PFSK-1 (cell line): ENCODE measurements at regions not wholly inside any gene's neighbourhood (a gene's known extent, or its start where the extent isn't known, plus 50 kb on each side); places are given as distances from the start of the nearest gene placed in this dataset.

ENCODE experiments used
- FOXP2 ChIP-seq: optimal IDR thresholded peaks from 2 replicates; pipeline ENCODE3; 2011; ENCODE audit warnings: borderline replicate concordance, control low read depth, inconsistent platforms; ENCODE audit not compliant: insufficient read depth; ENCODE audit errors: extremely low read length, extremely low read depth
- POLR2AphosphoS5 ChIP-seq: IDR thresholded peaks from 2 replicates; pipeline ENCODE4 v1.6.1; 2012; ENCODE audit warnings: low read depth, mild to moderate bottlenecking, control low read depth, low read length, moderate library complexity
- REST ChIP-seq, 2 experiments: IDR thresholded peaks; 2 replicates each; pipeline versions ENCODE4 v1.6.1 to v1.8.0; 2011 to 2012; ENCODE audit warnings: low read depth in 2 of 2, low read length in 2 of 2, control low read depth in 1 of 2, inconsistent platforms in 1 of 2, mild to moderate bottlenecking in 1 of 2, moderate library complexity in 1 of 2; ENCODE audit not compliant: insufficient read depth in 1 of 2
- SIN3A ChIP-seq: IDR thresholded peaks from 2 replicates; pipeline ENCODE4 v1.6.1; 2012; ENCODE audit warnings: mild to moderate bottlenecking, low read length, moderate library complexity, borderline replicate concordance; ENCODE audit not compliant: insufficient read depth
- TAF1 ChIP-seq: IDR thresholded peaks from 2 replicates; pipeline ENCODE4 v1.6.1; 2012; ENCODE audit warnings: low read length, control low read depth, borderline replicate concordance; ENCODE audit not compliant: insufficient read depth

GRCh38 chr5:163951069-163951468 lies 445.6 kb downstream of the MAT2B start:
- TF ChIP-seq TAF1 (no peak), POLR2AphosphoS5 (no peak)

GRCh38 chr5:163953901-163954300 lies 448.5 kb downstream of the MAT2B start:
- TF ChIP-seq REST (IDR thresholded peaks at IDR 0.05; ENCODE audit: insufficient read depth in 1 of 2, low read depth in 2 of 2, low read length in 2 of 2) (no peak), SIN3A (no peak), POLR2AphosphoS5 (no peak), TAF1 (no peak), FOXP2 (no peak)

- TF ChIP-seq FOXP2: no peak
- TF ChIP-seq SIN3A: no peak
- TF ChIP-seq REST (IDR thresholded peaks at IDR 0.05; ENCODE audit: insufficient read depth in 1 of 2, low read depth in 2 of 2, low read length in 2 of 2): no peak
- TF ChIP-seq TAF1: no peak
- no peak for TF ChIP-seq POLR2AphosphoS5
These were observed 458.5 kb downstream of the MAT2B start for GRCh38 chr5:163963881-163964280.

GRCh38 chr5:163964671-163965070 lies 459.3 kb downstream of the MAT2B start:
- TF ChIP-seq TAF1 (no peak), REST (IDR thresholded peaks at IDR 0.05; ENCODE audit: insufficient read depth in 1 of 2, low read depth in 2 of 2, low read length in 2 of 2) (no peak), SIN3A (no peak), FOXP2 (no peak), POLR2AphosphoS5 (no peak)

- TF ChIP-seq FOXP2 (no peak), REST (IDR thresholded peaks at IDR 0.05; ENCODE audit: insufficient read depth in 1 of 2, low read depth in 2 of 2, low read length in 2 of 2) (no peak), SIN3A (no peak), TAF1 (no peak), POLR2AphosphoS5 (no peak)
These were observed 461.8 kb downstream of the MAT2B start for GRCh38 chr5:163967268-163967667.
